K562 (cell line): ENCODE measurements at regions not wholly inside any gene's neighbourhood (a gene's known extent, or its start where the extent isn't known, plus 50 kb on each side); places are given as distances from the start of the nearest gene placed in this dataset.

ENCODE experiments used
- ATAC-seq: fragments of 200-7000 bp; cut with Tn5 transposase; 3 replicates; pipeline ENCODE4 v1.9.1; 2020; ENCODE audit warnings: moderate library complexity
- BruUV-seq: library from RNA; stranded (reverse); fragments of 400-500 nt; replicated peaks from 2 replicates; lab custom pipeline; 2021; lab: Mats Ljungman, UMichigan
- CTCF ChIA-PET: fragments of 300-600 bp; formaldehyde crosslinking; extraction: SDS; loops from one replicate; lab custom pipeline; 2021; ENCODE audit warnings: low intra/inter-chr PET ratio; lab: Yijun Ruan, JAX
- POLR2A ChIA-PET: fragments of 300-600, 350-650 bp; sonication (Branson Sonifier 250); formaldehyde crosslinking; extraction: SDS; loops from one replicate; lab custom pipeline; 2021; ENCODE audit warnings: antibody characterized with exemption, inconsistent platforms; lab: Yijun Ruan, JAX
- DNase-seq, 4 experiments: peaks; one replicate each; pipeline versions ENCODE4 v3.0.0 to v3.0.0-alpha.2; 2011 to 2018; ENCODE audit warnings: low spot score in 3 of 4, mixed read lengths in 3 of 4; ENCODE audit errors: extremely low read depth in 1 of 4
- FAIRE-seq: peaks from 2 replicates; lab custom pipeline; 2011; peaks lifted over from hg19 to GRCh38; lab: Jason Lieb, UNC
- H2AFZ ChIP-seq: 2 replicates; pipeline ENCODE4 v1.6.0; 2011; ENCODE audit warnings: low read depth, low read length, control low read depth, inconsistent platforms
- H3K27ac ChIP-seq: fragments of 200-600 bp; 3 replicates; pipeline ENCODE4 v1.8.0; 2011; ENCODE audit warnings: low read depth, mild to moderate bottlenecking, control low read depth, inconsistent platforms, low read length, moderate library complexity, mixed read lengths; ENCODE audit errors: extremely low read depth
- H3K27me3 ChIP-seq, 2 experiments: fragments of 300-600 bp in 1 of 2; 2 replicates in 1 of 2; 3 replicates in 1 of 2; pipeline versions ENCODE4 v1.6.0 to v1.8.0; 2011; ENCODE audit warnings: inconsistent platforms in 2 of 2, low read length in 2 of 2, mild to moderate bottlenecking in 1 of 2, mixed read lengths in 1 of 2, moderate library complexity in 1 of 2; ENCODE audit not compliant: control insufficient read depth in 2 of 2, insufficient read depth in 2 of 2
- H3K36me3 ChIP-seq: fragments of 300-600 bp; 3 replicates; pipeline ENCODE4 v1.8.0; 2011; ENCODE audit warnings: mild to moderate bottlenecking, low read length, inconsistent platforms; ENCODE audit not compliant: control insufficient read depth, insufficient read depth
- H3K4me1 ChIP-seq, 2 experiments: fragments of 200-600 bp in 1 of 2; replicated peaks in 1 of 2; 2 replicates in 1 of 2; 3 replicates in 1 of 2; pipeline versions ENCODE4 v1.5.1 to v1.8.0; 2011; ENCODE audit warnings: inconsistent platforms in 2 of 2, low read length in 2 of 2, mild to moderate bottlenecking in 1 of 2, mixed read lengths in 1 of 2, moderate library complexity in 1 of 2; ENCODE audit not compliant: control insufficient read depth in 2 of 2, insufficient read depth in 2 of 2
- H3K4me2 ChIP-seq: 2 replicates; pipeline ENCODE4 v1.6.1; 2011; ENCODE audit warnings: low read length, control low read depth, inconsistent platforms, mixed read lengths; ENCODE audit not compliant: insufficient read depth
- H3K4me3 ChIP-seq: fragments of 200-600 bp; sonication (generic), shearing (Covaris generic); 2 replicates; pipeline ENCODE4 v1.5.1; 2016; ENCODE audit warnings: control low read depth, inconsistent platforms
- H3K79me2 ChIP-seq: fragments of 200-600 bp; 3 replicates; pipeline ENCODE4 v1.8.0; 2011; ENCODE audit warnings: low read length, inconsistent platforms; ENCODE audit not compliant: control insufficient read depth, insufficient read depth
- H3K9ac ChIP-seq, 2 experiments: 2 replicates each; pipeline versions ENCODE4 v1.6.0 to v1.6.1; 2011; ENCODE audit warnings: low read depth in 2 of 2, low read length in 2 of 2, control low read depth in 1 of 2, inconsistent platforms in 1 of 2, mild to moderate bottlenecking in 1 of 2, mixed read lengths in 1 of 2; ENCODE audit not compliant: insufficient read depth in 1 of 2
- H3K9me1 ChIP-seq: one replicate; pipeline ENCODE4 v1.6.0; 2011; ENCODE audit warnings: inconsistent platforms, mild to moderate bottlenecking, low read length, moderate library complexity; ENCODE audit not compliant: control insufficient read depth, insufficient read depth
- H3K9me3 ChIP-seq: replicated peaks from 2 replicates; pipeline ENCODE4 v1.5.1; 2011; ENCODE audit warnings: low read depth, low read length, inconsistent platforms; ENCODE audit not compliant: control insufficient read depth, insufficient read depth
- H4K20me1 ChIP-seq: replicated peaks from 2 replicates; pipeline ENCODE4 v1.6.1; 2011; ENCODE audit warnings: low read length, inconsistent platforms, mixed read lengths; ENCODE audit not compliant: control insufficient read depth, insufficient read depth
- ESRRA ChIP-seq: fragments of 450-650 bp; IDR thresholded peaks from 2 replicates; pipeline ENCODE4 v1.6.1; 2014; ENCODE audit warnings: low read depth, mild to moderate bottlenecking, moderate library complexity, borderline replicate concordance
- GABPB1 ChIP-seq: sonication (generic); formaldehyde crosslinking; IDR thresholded peaks from 2 replicates; pipeline ENCODE4 v1.8.0; 2022; ENCODE audit warnings: mild to moderate bottlenecking, missing genetic modification reagents
- HDAC2 ChIP-seq: fragments of 450-650 bp; IDR thresholded peaks from 2 replicates; pipeline ENCODE4 v1.6.1; 2016; ENCODE audit warnings: mild to moderate bottlenecking
- SAFB ChIP-seq: fragments of 200-400 bp; formaldehyde crosslinking; IDR thresholded peaks from 2 replicates; pipeline ENCODE4 v1.6.1; 2017; ENCODE audit warnings: low read depth, low read length, borderline replicate concordance
- SIRT6 ChIP-seq: IDR thresholded peaks from one replicate; pipeline ENCODE4 v1.6.1; 2012; ENCODE audit warnings: low read depth, mild to moderate bottlenecking, control low read depth, inconsistent platforms, low read length, moderate library complexity
- ZNF354B ChIP-seq: fragments of 250-450 bp; sonication (Bioruptor Pico); IDR thresholded peaks from 2 replicates; pipeline ENCODE4 v1.4.0; 2020
- ZZZ3 ChIP-seq: fragments of 450-650 bp; IDR thresholded peaks from 2 replicates; pipeline ENCODE4 v1.6.1; 2016; ENCODE audit warnings: antibody characterized with exemption, mild to moderate bottlenecking, moderate library complexity
- WGBS: fragments of 100-300 bp; shearing (Covaris generic); methylation state at CpG from one replicate; pipeline ENCODE4 v1.1.6; 2016; ENCODE audit warnings: low coverage, mixed read lengths; ENCODE audit not compliant: insufficient coverage; ENCODE audit errors: missing lambda C conversion rate; 5-methylcytosine and 5-hydroxymethylcytosine counted together
- in situ Hi-C: fragments of 300-500 bp; cut with MboI; formaldehyde crosslinking; loops from 4 replicates; pipeline ENCODE4 v1.15.0; 2018; ENCODE audit warnings: inconsistent platforms, mixed read lengths
- intact Hi-C: fragments of 100-400 bp; cut with micrococcal nuclease; formaldehyde crosslinking; loops from 2 replicates; pipeline ENCODE4 v1.14.2; 2022
- TF ChIP-seq, protein P1 (sequence below): fragments of 200-400 bp; formaldehyde crosslinking; IDR thresholded peaks from 2 replicates; pipeline ENCODE4 v1.6.1; 2017; ENCODE audit warnings: mild to moderate bottlenecking, low read depth, low read length, moderate library complexity

DNA sequence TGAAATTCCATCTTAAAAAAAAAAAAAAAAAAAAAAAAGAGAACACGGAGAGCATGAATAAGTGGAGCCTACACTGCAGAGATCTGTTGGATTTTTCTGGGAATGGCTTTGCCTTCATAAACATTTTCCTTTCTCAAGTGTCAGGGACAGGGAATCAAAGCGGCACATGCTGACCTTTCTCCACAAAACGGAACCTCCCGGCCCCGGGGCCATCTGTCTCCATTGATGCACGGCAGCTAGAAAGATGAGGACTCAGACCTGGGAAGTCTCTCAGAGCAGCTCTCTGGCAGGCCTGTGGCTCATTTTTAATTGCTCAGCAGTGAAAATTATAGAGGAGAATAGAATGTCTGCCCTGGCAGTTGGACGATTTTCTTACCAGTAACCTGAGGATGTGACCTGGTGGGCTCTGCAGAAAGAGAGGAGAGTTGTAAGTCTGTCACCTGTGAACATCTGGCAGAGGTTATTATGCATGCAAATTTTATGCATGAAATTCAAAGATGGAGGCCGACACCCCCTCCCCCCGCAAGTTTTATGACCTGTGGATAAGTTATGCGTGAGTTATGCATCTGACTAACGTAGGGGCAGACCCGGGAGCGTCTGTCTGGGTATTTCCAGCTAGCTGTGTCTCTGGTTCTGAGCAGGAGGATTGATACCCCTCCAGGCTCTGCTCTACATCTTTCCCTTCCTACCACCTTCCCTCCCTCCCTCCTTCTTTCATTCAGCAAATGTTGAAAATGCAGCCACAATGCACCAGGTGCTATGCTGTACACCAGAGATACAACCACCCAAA lies 352.5 kb downstream of the CDH26 start (continued):
- TF ChIP-seq ZNF354B (no peak), GABPB1 (CRISPR knock-in tag) (no peak), HDAC2 (no peak), ZZZ3 (no peak)
- TF ChIP-seq, protein P1, sequence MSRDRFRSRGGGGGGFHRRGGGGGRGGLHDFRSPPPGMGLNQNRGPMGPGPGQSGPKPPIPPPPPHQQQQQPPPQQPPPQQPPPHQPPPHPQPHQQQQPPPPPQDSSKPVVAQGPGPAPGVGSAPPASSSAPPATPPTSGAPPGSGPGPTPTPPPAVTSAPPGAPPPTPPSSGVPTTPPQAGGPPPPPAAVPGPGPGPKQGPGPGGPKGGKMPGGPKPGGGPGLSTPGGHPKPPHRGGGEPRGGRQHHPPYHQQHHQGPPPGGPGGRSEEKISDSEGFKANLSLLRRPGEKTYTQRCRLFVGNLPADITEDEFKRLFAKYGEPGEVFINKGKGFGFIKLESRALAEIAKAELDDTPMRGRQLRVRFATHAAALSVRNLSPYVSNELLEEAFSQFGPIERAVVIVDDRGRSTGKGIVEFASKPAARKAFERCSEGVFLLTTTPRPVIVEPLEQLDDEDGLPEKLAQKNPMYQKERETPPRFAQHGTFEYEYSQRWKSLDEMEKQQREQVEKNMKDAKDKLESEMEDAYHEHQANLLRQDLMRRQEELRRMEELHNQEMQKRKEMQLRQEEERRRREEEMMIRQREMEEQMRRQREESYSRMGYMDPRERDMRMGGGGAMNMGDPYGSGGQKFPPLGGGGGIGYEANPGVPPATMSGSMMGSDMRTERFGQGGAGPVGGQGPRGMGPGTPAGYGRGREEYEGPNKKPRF, result no peak
- TF ChIP-seq, all 486 proteins: peak for 0

DNA sequence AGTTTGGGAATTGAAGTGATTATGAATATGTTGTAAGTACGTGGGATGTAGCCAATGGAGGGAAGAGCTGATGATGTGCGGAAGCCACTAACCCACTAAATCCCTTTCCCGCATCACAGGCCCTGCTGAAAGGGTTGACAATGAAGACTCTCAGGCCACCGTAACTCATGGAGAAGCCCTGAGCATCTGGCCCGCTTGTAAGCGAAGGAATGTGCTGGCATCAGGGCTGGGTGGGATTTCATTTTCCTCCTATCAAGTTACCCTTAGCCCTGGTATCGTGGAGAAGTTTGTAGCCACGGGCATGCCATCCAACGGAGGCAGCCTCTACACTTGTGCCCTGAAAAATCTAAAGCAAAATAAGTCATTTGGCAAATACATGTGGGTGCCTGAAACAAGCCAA lies 355.0 kb downstream of the CDH26 start:
- in situ Hi-C loops, result no loop called here
- ChIA-PET CTCF (no interaction called here), POLR2A (no interaction called here)
- no peaks in the 10 kb centered on the region for H3K4me1 ChIP-seq
- no peaks in the 10 kb centered on the region for H3K9me3 ChIP-seq
- no peaks in the 10 kb centered on the region for H3K79me2 ChIP-seq
- H3K9ac ChIP-seq, result no peak overlapping the region
- no TSS peak for BruUV-seq
- H3K4me3 ChIP-seq, result no peak overlapping the region
- H3K27me3 ChIP-seq, result no peaks in the 10 kb centered on the region; a peak in 1 of 5 replicates
- H3K9me1 ChIP-seq, result no peaks in the 10 kb centered on the region
- no peak for ATAC-seq
- H3K27ac ChIP-seq, result no peak overlapping the region
- TF ChIP-seq SAFB, result no peak
- TF ChIP-seq ESRRA, result no peak
- no peak for TF ChIP-seq SIRT6
- TF ChIP-seq, all 486 proteins: peak for 0
- FAIRE-seq, result no peak
- Histone ChIP-seq H3K36me3 (no peaks in the 10 kb centered on the region), H3K4me2 (no peak overlapping the region), H2AFZ (no peak overlapping the region), H4K20me1 (no peaks in the 10 kb centered on the region)
- DNase-seq, result no peak
- 1% methylated on average over 9 of the region's 9 CpGs for WGBS
- intact Hi-C loops, result no loop called here
